ENCODE measurements at regions not wholly inside any gene's neighbourhood (a gene's known extent, or its start where the extent isn't known, plus 50 kb on each side); places are given as distances from the start of the nearest gene placed in this dataset.

DNA sequence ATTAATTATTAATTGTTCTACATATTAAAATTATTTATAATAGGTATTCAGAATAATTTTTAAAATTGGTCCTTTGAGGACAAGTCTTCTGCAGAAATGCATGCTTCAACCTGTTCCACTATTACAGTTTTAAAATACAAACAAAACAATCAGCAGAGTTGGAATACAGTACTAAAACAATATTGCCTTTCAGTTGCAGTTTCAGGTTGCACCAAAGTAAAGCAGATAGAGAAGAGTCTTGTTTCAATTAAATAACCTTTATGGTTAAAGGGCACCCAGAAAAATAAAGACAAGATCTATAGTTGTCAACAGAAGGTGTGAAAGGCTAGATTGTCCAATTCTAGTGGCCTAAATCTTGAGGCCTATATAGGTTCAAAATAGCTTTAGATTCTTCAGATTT, 424.5 kb downstream of the FOXG1 start:
- H3K27ac Mint-ChIP-seq = no peak overlapping the region
- no peaks in the 10 kb centered on the region for H3K9me3 Mint-ChIP-seq
- no peaks in the 10 kb centered on the region for H3K27me3 Mint-ChIP-seq
- H3K4me1 Mint-ChIP-seq (ENCODE audit: unreplicated experiment) = no peaks in the 10 kb centered on the region
- no peak for DNase-seq (ENCODE audit: extremely low spot score, unreplicated experiment)
- H3K4me3 Mint-ChIP-seq = no peak overlapping the region
- TF ChIP-seq, protein P1, sequence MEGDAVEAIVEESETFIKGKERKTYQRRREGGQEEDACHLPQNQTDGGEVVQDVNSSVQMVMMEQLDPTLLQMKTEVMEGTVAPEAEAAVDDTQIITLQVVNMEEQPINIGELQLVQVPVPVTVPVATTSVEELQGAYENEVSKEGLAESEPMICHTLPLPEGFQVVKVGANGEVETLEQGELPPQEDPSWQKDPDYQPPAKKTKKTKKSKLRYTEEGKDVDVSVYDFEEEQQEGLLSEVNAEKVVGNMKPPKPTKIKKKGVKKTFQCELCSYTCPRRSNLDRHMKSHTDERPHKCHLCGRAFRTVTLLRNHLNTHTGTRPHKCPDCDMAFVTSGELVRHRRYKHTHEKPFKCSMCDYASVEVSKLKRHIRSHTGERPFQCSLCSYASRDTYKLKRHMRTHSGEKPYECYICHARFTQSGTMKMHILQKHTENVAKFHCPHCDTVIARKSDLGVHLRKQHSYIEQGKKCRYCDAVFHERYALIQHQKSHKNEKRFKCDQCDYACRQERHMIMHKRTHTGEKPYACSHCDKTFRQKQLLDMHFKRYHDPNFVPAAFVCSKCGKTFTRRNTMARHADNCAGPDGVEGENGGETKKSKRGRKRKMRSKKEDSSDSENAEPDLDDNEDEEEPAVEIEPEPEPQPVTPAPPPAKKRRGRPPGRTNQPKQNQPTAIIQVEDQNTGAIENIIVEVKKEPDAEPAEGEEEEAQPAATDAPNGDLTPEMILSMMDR (conservative IDR thresholded peaks at IDR 0.05) = no peak
- H3K36me3 Mint-ChIP-seq = no peaks in the 10 kb centered on the region

DNA sequence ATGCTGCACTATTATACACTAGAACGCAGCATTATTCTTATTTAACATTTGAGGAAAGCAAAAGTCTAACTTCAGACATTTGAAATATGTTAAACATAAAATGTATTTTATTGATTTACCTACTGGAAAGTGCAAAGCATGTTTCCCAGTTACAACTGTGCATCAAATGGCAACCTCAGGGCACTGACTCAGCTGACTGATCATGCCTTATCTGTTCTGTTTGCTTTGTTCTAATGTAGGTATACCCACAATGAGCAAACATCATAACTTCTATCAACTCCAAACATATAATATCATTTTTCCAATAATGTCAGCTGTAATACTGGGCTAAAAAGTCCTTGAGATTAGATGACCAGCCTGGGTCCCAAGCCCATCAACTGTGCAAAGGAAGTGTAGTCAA, 431.0 kb downstream of the FOXG1 start:
- Mint-ChIP-seq H3K4me3 (no peak overlapping the region), H3K9me3 (no peaks in the 10 kb centered on the region), H3K27me3 (no peaks in the 10 kb centered on the region), H3K4me1 (ENCODE audit: unreplicated experiment) (no peaks in the 10 kb centered on the region), H3K36me3 (no peaks in the 10 kb centered on the region), H3K27ac (no peak overlapping the region)
- DNase-seq (ENCODE audit: extremely low spot score, unreplicated experiment) = no peak
- TF ChIP-seq, protein P1 (conservative IDR thresholded peaks at IDR 0.05) = no peak

DNA sequence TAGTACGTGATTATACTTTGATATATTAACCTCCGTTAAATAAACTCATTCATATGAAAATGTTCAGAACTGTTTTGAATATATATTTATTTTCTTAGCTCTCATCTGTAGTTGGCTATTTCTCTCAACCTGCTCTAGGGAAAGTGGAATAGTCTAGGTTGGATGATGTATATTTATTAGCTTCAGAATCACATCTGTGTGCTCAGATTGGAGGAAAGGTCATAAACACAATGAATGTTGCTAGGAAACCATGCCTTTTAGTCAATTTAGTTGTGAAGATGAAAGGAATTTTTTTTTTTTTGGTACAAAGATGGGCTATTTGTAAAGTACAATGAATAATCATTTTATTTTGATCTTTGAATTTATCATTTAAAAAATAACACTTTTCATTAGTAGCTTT, 439.1 kb downstream of the FOXG1 start:
- TF ChIP-seq, protein P1 (conservative IDR thresholded peaks at IDR 0.05) = no peak
- Mint-ChIP-seq H3K27ac (no peak overlapping the region), H3K9me3 (no peaks in the 10 kb centered on the region), H3K4me1 (ENCODE audit: unreplicated experiment) (no peaks in the 10 kb centered on the region), H3K4me3 (no peak overlapping the region), H3K27me3 (peaks cover 3% of the 10 kb centered on the region), H3K36me3 (no peaks in the 10 kb centered on the region)
- no peak for DNase-seq (ENCODE audit: extremely low spot score, unreplicated experiment)

DNA sequence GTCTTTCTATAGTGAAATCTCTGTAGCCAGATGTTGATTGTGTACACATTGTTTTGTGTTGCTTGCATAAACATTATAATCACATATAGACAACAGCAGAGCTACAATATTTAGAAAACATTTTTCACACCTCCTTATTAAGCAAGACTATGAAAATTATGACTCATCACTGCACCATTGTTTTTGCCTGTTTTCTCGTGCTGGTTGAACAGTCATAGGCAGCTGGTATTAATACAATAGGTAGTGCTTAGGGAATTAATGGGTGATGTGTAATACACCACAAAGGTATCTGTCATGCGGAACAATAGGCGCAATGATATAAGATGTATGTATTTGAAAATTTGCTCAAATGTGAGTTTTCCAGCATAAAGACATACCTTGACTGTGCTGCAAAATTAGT, 449.3 kb downstream of the FOXG1 start:
- Mint-ChIP-seq H3K27me3 (peaks cover 38% of the 10 kb centered on the region), H3K4me1 (ENCODE audit: unreplicated experiment) (peaks cover 7% of the 10 kb centered on the region), H3K9me3 (no peaks in the 10 kb centered on the region), H3K4me3 (no peak overlapping the region), H3K36me3 (no peaks in the 10 kb centered on the region), H3K27ac (no peak overlapping the region)
- no peak for DNase-seq (ENCODE audit: extremely low spot score, unreplicated experiment)
- TF ChIP-seq, protein P1 (conservative IDR thresholded peaks at IDR 0.05) = no peak

DNA sequence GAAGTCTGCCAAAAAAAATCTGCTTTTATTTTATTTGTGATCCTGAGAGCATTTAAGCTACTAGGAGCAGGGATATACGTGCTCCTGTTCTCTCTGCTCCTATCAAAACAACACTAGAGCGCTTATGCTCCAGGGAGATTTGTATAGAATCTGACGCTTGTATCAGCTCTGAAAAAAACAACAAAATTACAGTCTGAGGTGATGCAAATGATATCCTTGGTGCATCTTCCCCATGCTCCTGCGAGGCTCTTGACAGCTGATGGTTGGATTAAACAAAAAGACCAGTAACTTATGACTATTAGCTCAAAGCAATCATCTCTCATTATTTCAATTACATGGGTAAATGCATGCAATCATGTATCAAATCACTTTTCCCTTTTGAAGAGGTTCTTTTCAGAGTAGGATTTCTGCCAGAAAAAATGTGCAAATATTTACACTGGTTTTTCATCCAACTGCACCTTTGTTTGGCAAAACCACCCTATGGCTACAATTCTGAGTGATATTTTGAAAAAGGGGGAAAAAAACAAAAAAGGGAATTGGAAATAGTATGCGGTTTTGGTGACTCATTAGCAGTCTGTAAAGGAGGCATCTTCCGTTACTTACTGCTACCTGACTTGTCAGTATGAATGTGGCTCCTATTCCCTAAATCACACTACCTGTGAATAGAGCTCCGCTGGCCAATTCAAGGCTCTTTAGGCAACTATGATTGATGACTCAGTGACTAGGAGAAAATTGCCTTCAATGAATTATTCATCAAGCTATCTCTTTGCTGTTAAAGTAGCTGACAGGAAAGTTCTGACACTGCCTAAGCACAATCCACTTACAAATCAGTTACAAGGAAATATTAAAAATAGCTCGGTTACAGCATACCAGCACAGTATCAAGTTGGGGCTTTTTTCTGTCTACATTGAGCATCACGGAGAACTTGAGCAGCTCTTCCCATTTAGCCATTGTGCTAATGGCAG, 450.0 kb downstream of the FOXG1 start:
- peaks cover 7% of the 10 kb centered on the region for H3K4me1 Mint-ChIP-seq (ENCODE audit: unreplicated experiment)
- no peak overlapping the region for H3K27ac Mint-ChIP-seq
- H3K27me3 Mint-ChIP-seq = peaks cover 42% of the 10 kb centered on the region
- TF ChIP-seq, protein P1 (conservative IDR thresholded peaks at IDR 0.05) = no peak
- no peak for DNase-seq (ENCODE audit: extremely low spot score, unreplicated experiment)
- H3K4me3 Mint-ChIP-seq = no peak overlapping the region
- no peaks in the 10 kb centered on the region for H3K9me3 Mint-ChIP-seq
- no peaks in the 10 kb centered on the region for H3K36me3 Mint-ChIP-seq
